WI38 (cell line): ENCODE measurements at regions not wholly inside any gene's neighbourhood (a gene's known extent, or its start where the extent isn't known, plus 50 kb on each side); places are given as distances from the start of the nearest gene placed in this dataset.

ENCODE experiments used
- H3K4me3 ChIP-seq: 2 replicates; pipeline ENCODE4 v1.5.1; 2011; ENCODE audit warnings: low read depth, mild to moderate bottlenecking, control low read depth, low read length
- TF ChIP-seq, protein P1 (sequence below): IDR thresholded peaks from 2 replicates; pipeline ENCODE4 v1.5.1; 2012; ENCODE audit warnings: low read depth, mild to moderate bottlenecking, control low read depth, low read length

GRCh38 chr21:24372506-24372905 is 1234.8 kb downstream of the MRPL39 start:
- TF ChIP-seq, protein P1, sequence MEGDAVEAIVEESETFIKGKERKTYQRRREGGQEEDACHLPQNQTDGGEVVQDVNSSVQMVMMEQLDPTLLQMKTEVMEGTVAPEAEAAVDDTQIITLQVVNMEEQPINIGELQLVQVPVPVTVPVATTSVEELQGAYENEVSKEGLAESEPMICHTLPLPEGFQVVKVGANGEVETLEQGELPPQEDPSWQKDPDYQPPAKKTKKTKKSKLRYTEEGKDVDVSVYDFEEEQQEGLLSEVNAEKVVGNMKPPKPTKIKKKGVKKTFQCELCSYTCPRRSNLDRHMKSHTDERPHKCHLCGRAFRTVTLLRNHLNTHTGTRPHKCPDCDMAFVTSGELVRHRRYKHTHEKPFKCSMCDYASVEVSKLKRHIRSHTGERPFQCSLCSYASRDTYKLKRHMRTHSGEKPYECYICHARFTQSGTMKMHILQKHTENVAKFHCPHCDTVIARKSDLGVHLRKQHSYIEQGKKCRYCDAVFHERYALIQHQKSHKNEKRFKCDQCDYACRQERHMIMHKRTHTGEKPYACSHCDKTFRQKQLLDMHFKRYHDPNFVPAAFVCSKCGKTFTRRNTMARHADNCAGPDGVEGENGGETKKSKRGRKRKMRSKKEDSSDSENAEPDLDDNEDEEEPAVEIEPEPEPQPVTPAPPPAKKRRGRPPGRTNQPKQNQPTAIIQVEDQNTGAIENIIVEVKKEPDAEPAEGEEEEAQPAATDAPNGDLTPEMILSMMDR: no peak
- H3K4me3 ChIP-seq: no peak overlapping the region

- no peak overlapping the region for H3K4me3 ChIP-seq
- TF ChIP-seq, protein P1: no peak
Measured at GRCh38 chr21:24369746-24370145, 1237.5 kb downstream of the MRPL39 start.

DNA sequence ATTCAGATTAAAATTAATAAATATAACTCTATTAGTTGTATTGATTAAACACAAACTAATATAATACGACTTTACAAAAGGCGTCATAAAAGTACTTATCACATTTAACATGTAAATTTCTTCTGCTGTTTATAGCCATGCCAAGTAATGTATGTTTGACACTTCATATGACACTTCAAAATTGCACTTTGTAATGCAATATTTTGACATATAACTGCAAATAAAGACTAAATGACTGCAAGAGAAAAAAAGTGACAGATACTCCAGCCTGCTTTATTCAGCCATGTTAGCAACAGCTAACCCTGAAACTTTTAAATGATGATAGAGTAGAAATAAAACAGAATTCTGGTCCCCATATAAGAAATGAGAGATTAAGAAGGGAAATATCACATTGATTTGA is 1238.0 kb downstream of the MRPL39 start:
- H3K4me3 ChIP-seq: no peak overlapping the region

DNA sequence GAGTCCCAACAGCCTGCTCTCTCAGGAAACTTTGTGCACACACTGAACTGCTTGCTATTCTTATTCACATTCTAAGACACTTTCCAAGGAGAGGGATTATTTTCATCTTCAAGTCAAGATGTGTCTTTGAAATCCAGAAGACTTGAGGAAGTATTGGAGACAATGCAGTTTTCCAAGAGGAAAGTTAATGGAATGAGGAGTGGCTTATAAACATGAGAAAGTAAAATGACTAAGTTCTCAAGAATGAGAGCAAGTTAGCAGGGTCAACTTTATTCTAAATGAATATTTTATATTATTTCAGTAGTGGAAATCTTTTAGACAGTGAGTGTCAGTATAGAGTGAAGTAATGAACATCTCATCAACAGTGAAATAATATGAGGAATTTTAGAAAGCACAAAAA is 1239.3 kb downstream of the MRPL39 start:
- TF ChIP-seq, protein P1: no peak
- H3K4me3 ChIP-seq: no peak overlapping the region

More for the DNA sequence above, 1238.0 kb downstream of the MRPL39 start:
- TF ChIP-seq, protein P1: no peak

GRCh38 chr21:24353492-24353891 is 1253.8 kb downstream of the MRPL39 start:
- TF ChIP-seq, protein P1: no peak
- no peak overlapping the region for H3K4me3 ChIP-seq

DNA sequence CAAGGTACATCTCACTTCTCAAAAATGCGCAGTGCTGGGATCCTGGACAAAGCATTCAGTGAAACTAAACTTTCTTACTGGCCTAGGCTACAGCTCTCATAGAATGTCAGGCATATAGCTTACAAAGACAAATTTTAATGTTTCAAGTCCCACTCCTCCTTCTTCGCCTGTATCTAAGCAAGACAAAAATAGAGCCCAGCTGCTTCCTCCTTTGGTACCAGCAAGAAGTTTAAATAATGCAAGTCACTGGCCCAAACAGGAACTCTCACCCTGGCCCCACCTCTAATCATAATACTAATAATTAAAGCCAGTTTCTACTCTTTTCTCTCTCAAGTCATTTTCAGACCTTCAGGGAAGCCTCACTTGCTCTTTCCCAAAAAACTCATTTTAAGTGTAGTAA is 1267.9 kb downstream of the MRPL39 start:
- H3K4me3 ChIP-seq: no peak overlapping the region
- TF ChIP-seq, protein P1: no peak

DNA sequence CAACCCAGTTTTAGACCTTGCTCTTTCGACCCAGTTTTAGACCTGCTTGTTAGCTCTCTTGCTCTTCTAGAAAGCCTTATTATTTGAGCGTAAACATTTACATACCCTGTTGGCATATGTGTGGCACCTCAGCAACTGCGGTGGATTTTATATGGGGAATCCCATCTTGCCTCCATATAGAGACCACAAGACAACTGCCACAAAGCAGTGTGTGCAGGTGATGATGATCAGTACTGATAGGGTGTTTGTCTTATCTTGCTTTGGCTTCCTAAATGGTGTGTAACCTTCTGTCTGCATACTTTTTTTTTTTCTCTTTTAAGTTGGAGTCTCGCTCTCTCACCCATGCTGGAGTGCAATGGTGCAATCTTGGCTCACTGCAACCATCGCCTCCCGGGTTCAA is 1270.8 kb downstream of the MRPL39 start:
- no peak overlapping the region for H3K4me3 ChIP-seq
- TF ChIP-seq, protein P1: no peak
